Colonic mucosa (tissue), 4 donors: ENCODE measurements at regions not wholly inside any gene's neighbourhood (a gene's known extent, or its start where the extent isn't known, plus 50 kb on each side); places are given as distances from the start of the nearest gene placed in this dataset.
A peak's percentile ranks its signal among the peaks of the same experiment; 100 is the strongest.

ENCODE experiments used
- DNase-seq: peaks from one replicate; pipeline ENCODE4 v3.0.0-alpha.2; 2020
- H3K27ac ChIP-seq: fragments of 200-600 bp; one replicate; pipeline ENCODE4 v1.8.0; 2021
- H3K27me3 ChIP-seq: fragments of 200-600 bp; one replicate; pipeline ENCODE4 v1.8.0; 2021
- H3K36me3 ChIP-seq: fragments of 200-600 bp; one replicate; pipeline ENCODE4 v1.8.0; 2021
- H3K4me1 ChIP-seq: fragments of 200-600 bp; one replicate; pipeline ENCODE4 v1.8.0; 2021; ENCODE audit warnings: mild to moderate bottlenecking
- H3K4me3 ChIP-seq: fragments of 200-600 bp; one replicate; pipeline ENCODE4 v1.8.0; 2021
- H3K9ac ChIP-seq, 2 donors: one replicate each; pipeline ENCODE4 v1.7.0; 2013; ENCODE audit warnings: control low read depth in 2 of 2, low read depth in 2 of 2, low read length in 2 of 2
- H3K9me3 ChIP-seq: fragments of 200-600 bp; one replicate; pipeline ENCODE4 v1.8.0; 2021
- intact Hi-C: fragments of 100-400 bp; cut with DNase I; formaldehyde crosslinking; loops from one replicate; pipeline ENCODE4 v1.14.1; 2022
- TF ChIP-seq, protein P1 (sequence below): fragments of 200-600 bp; IDR thresholded peaks from one replicate; pipeline ENCODE4 v1.8.0; 2022; ENCODE audit warnings: antibody characterized with exemption, mild to moderate bottlenecking
- donor health status: healthy.
- donor health status: DM: no; HTN: no; CAD: no.
- donor health status: DM: no; HTN: no; CAD: no.

DNA sequence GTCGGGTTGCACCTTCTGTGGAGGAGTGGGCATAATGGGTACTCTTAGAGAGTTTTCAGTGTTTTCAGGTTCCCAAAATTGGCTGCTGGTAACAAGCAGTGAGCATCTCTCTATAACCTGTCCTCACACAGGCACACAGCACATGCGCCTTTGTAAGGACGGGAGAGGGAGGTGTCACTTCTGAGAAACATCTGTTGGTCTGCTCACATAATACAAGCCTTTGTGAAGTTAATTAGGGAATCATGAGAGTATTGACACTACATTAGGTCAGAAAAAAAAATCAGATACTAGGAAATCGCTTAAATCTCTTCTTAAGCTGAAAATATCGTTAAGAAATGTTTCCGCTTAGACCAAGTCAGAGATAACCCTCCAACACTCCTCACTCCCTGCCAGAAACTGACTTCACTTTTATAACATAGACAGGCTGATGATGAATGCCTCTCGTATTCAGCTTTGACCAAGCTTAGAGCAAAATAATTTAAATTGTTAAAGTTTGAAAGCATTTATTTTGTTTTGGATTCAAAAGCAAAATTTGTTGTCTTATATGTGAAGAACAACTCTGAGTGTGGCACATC is 769.7 kb downstream of the TNS3 start:
- H3K36me3 ChIP-seq, result no peaks in the 10 kb centered on the region

DNA sequence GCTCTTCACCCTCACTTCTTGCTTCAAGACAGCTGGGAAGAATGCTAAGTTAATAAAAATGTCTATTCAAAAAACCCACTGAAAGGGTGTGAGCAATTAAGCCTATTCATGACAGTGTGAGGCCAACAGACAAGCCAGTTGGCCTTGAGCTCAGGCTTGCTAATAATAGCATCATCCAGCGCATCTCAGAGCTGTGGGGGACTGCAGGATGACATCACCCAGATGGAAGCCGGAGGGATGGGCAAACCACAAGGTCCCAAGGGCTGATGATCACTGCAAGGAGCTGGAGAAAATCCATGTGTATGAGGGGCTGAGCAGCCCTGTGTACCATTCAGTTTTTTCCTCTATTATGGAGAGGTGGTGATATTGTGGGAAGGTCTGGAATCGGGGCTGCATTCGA is 770.4 kb downstream of the TNS3 start:
- H3K9ac ChIP-seq, result no peak overlapping the region
- no peaks in the 10 kb centered on the region for H3K4me1 ChIP-seq
- H3K27ac ChIP-seq, result no peak overlapping the region
- H3K27me3 ChIP-seq, result no peaks in the 10 kb centered on the region
- intact Hi-C loops, result no loop called here
- DNase-seq, result peak; percentile 22
- no peaks in the 10 kb centered on the region for H3K9me3 ChIP-seq
- TF ChIP-seq, protein P1, sequence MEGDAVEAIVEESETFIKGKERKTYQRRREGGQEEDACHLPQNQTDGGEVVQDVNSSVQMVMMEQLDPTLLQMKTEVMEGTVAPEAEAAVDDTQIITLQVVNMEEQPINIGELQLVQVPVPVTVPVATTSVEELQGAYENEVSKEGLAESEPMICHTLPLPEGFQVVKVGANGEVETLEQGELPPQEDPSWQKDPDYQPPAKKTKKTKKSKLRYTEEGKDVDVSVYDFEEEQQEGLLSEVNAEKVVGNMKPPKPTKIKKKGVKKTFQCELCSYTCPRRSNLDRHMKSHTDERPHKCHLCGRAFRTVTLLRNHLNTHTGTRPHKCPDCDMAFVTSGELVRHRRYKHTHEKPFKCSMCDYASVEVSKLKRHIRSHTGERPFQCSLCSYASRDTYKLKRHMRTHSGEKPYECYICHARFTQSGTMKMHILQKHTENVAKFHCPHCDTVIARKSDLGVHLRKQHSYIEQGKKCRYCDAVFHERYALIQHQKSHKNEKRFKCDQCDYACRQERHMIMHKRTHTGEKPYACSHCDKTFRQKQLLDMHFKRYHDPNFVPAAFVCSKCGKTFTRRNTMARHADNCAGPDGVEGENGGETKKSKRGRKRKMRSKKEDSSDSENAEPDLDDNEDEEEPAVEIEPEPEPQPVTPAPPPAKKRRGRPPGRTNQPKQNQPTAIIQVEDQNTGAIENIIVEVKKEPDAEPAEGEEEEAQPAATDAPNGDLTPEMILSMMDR, result no peak
- H3K36me3 ChIP-seq, result no peaks in the 10 kb centered on the region
- no peak overlapping the region for H3K4me3 ChIP-seq

More for the DNA sequence above, 769.7 kb downstream of the TNS3 start:
- H3K9ac ChIP-seq, result no peak overlapping the region
- no peak for DNase-seq
- H3K9me3 ChIP-seq, result no peaks in the 10 kb centered on the region
- TF ChIP-seq, protein P1, result no peak
- intact Hi-C loops, result no loop called here
- no peak overlapping the region for H3K4me3 ChIP-seq
- no peaks in the 10 kb centered on the region for H3K27me3 ChIP-seq
- H3K4me1 ChIP-seq, result no peaks in the 10 kb centered on the region
- H3K27ac ChIP-seq, result no peak overlapping the region

- Histone ChIP-seq H3K9me3 (no peaks in the 10 kb centered on the region), H3K27me3 (no peaks in the 10 kb centered on the region), H3K4me1 (no peaks in the 10 kb centered on the region), H3K27ac (no peak overlapping the region), H3K36me3 (no peaks in the 10 kb centered on the region), H3K4me3 (no peak overlapping the region), H3K9ac (no peak overlapping the region)
- DNase-seq, result no peak
- TF ChIP-seq, protein P1, result no peak
- intact Hi-C loops, result no loop called here
These were observed 770.9 kb downstream of the TNS3 start for GRCh38 chr7:46810986-46811385.

- no peaks in the 10 kb centered on the region for H3K36me3 ChIP-seq
- no peak overlapping the region for H3K9ac ChIP-seq
- H3K27me3 ChIP-seq, result no peaks in the 10 kb centered on the region
- no peak for DNase-seq
- TF ChIP-seq, protein P1, result no peak
- intact Hi-C loops, result no loop called here
- H3K9me3 ChIP-seq, result no peaks in the 10 kb centered on the region
- no peak overlapping the region for H3K27ac ChIP-seq
- H3K4me1 ChIP-seq, result no peaks in the 10 kb centered on the region
- no peak overlapping the region for H3K4me3 ChIP-seq
These were observed 772.0 kb downstream of the TNS3 start for GRCh38 chr7:46809886-46810285.

GRCh38 chr7:46806856-46807255 is 775.1 kb downstream of the TNS3 start:
- intact Hi-C loops, result no loop called here
- TF ChIP-seq, protein P1, result no peak
- DNase-seq, result no peak
- Histone ChIP-seq H3K4me1 (no peaks in the 10 kb centered on the region), H3K9me3 (no peaks in the 10 kb centered on the region), H3K9ac (no peak overlapping the region), H3K27ac (no peak overlapping the region), H3K27me3 (no peaks in the 10 kb centered on the region), H3K4me3 (no peak overlapping the region), H3K36me3 (no peaks in the 10 kb centered on the region)
